HepG2 (cell line): ENCODE measurements at regions not wholly inside any gene's neighbourhood (a gene's known extent, or its start where the extent isn't known, plus 50 kb on each side); places are given as distances from the start of the nearest gene placed in this dataset.
"Not testable (repeated sequence)": the region's sequence is repeated elsewhere in the genome, so short reads cannot be mapped to it uniquely, and the experiment has no call there.

Experiments used
- ATAC-seq: fragments of 200-7000 bp; cut with Tn5 transposase; 3 replicates; pipeline ENCODE4 v1.9.1; 2020; ENCODE audit warnings: mild to moderate bottlenecking, moderate library complexity
- BruUV-seq: library from RNA; stranded (reverse); fragments of 400-500 nt; replicated peaks from 2 replicates; lab custom pipeline; 2021; lab: Mats Ljungman, UMichigan
- CTCF ChIA-PET: fragments of 300-600 bp; formaldehyde crosslinking; extraction: SDS; loops from one replicate; lab custom pipeline; 2021; ENCODE audit warnings: low total read pairs, inconsistent platforms, low intra/inter-chr PET ratio; lab: Yijun Ruan, JAX
- POLR2A ChIA-PET: fragments of 350-600 bp; sonication (Branson Sonifier 250); formaldehyde crosslinking; loops from one replicate; lab custom pipeline; 2020; ENCODE audit warnings: antibody characterized with exemption, inconsistent platforms; lab: Yijun Ruan, JAX
- DNase-seq: peaks from one replicate; pipeline ENCODE4 v3.0.0-alpha.2; 2015; ENCODE audit warnings: low spot score
- FAIRE-seq: peaks from 3 replicates; lab custom pipeline; 2011; peaks lifted over from hg19 to GRCh38; lab: Jason Lieb, UNC
- H2AFZ ChIP-seq: one replicate; pipeline ENCODE4 v1.6.1; 2011; ENCODE audit warnings: low read length, inconsistent platforms
- H3K27ac ChIP-seq: fragments of 300-600 bp; 3 replicates; pipeline ENCODE4 v1.8.0; 2011; ENCODE audit warnings: mixed run types, mild to moderate bottlenecking, mixed read lengths, low read length, inconsistent platforms; ENCODE audit not compliant: insufficient read depth; ENCODE audit errors: extremely low read length
- H3K27me3 ChIP-seq, 2 experiments: fragments of 200-600 bp in 1 of 2; 2 replicates in 1 of 2; 3 replicates in 1 of 2; pipeline versions ENCODE4 v1.6.0 to v1.8.0; 2011; ENCODE audit warnings: low read length in 2 of 2, mild to moderate bottlenecking in 2 of 2, moderate library complexity in 2 of 2, inconsistent platforms in 1 of 2; ENCODE audit not compliant: insufficient read depth in 2 of 2, control insufficient read depth in 1 of 2
- H3K36me3 ChIP-seq, 2 experiments: fragments of 200-600 bp in 1 of 2; replicated peaks in 1 of 2; 2 replicates in 1 of 2; 3 replicates in 1 of 2; pipeline versions ENCODE4 v1.5.1 to v1.8.0; 2011; ENCODE audit warnings: low read length in 2 of 2, inconsistent platforms in 1 of 2; ENCODE audit not compliant: insufficient read depth in 2 of 2, control insufficient read depth in 1 of 2
- H3K4me1 ChIP-seq: 2 replicates; pipeline ENCODE4 v1.5.1; 2012; ENCODE audit warnings: low read length, inconsistent platforms; ENCODE audit not compliant: insufficient read depth
- H3K4me2 ChIP-seq: 2 replicates; pipeline ENCODE4 v1.6.0; 2011; ENCODE audit warnings: low read depth, low read length, inconsistent platforms
- H3K4me3 ChIP-seq, 3 experiments: fragments of 200-600 bp in 1 of 3; sonication (generic), shearing (Covaris generic) in 1 of 3; replicated peaks in 1 of 3; 2 replicates each; pipeline ENCODE4 v1.5.1; 2011 to 2016; ENCODE audit warnings: low read length in 3 of 3, inconsistent platforms in 2 of 3, low read depth in 2 of 3, mild to moderate bottlenecking in 2 of 3, control low read depth in 1 of 3, mixed read lengths in 1 of 3; ENCODE audit not compliant: insufficient read depth in 1 of 3
- H3K79me2 ChIP-seq: one replicate; pipeline ENCODE4 v1.6.1; 2011; ENCODE audit warnings: low read length, inconsistent platforms; ENCODE audit not compliant: insufficient read depth
- H3K9ac ChIP-seq: 2 replicates; pipeline ENCODE4 v1.6.0; 2011; ENCODE audit warnings: mild to moderate bottlenecking, low read depth, low read length, inconsistent platforms; ENCODE audit not compliant: insufficient read depth
- H3K9me3 ChIP-seq: 2 replicates; pipeline ENCODE4 v1.5.1; 2012; ENCODE audit warnings: mild to moderate bottlenecking, low read length
- H4K20me1 ChIP-seq: 2 replicates; pipeline ENCODE4 v1.6.0; 2011; ENCODE audit warnings: inconsistent platforms, mild to moderate bottlenecking, low read length, moderate library complexity; ENCODE audit not compliant: insufficient read depth
- ATM ChIP-seq: fragments of 450-650 bp; IDR thresholded peaks from 2 replicates; pipeline ENCODE4 v1.7.1; 2017; ENCODE audit warnings: mild to moderate bottlenecking, borderline replicate concordance
- CHD4 ChIP-seq: fragments of 200-600 bp; sonication (generic); IDR thresholded peaks from 2 replicates; pipeline ENCODE4 v1.7.0; 2017; ENCODE audit warnings: mild to moderate bottlenecking, low read length, borderline replicate concordance
- GATAD2A ChIP-seq: IDR thresholded peaks from 2 replicates; pipeline ENCODE4 v1.6.1; 2016
- HIVEP1 ChIP-seq: sonication (generic); formaldehyde crosslinking; IDR thresholded peaks from 2 replicates; pipeline ENCODE4 v1.4.0; 2020; ENCODE audit warnings: mild to moderate bottlenecking, missing genetic modification reagents
- KLF12 ChIP-seq: sonication (generic); formaldehyde crosslinking; IDR thresholded peaks from 2 replicates; pipeline ENCODE4 v1.4.0; 2020; ENCODE audit warnings: missing genetic modification reagents, borderline replicate concordance
- SMAD1 ChIP-seq: sonication (generic); formaldehyde crosslinking; IDR thresholded peaks from 2 replicates; pipeline ENCODE4 v1.4.0; 2020; ENCODE audit warnings: missing genetic modification reagents, low read depth, mild to moderate bottlenecking, borderline replicate concordance
- TFAP4 ChIP-seq: sonication (generic); IDR thresholded peaks from 2 replicates; pipeline ENCODE4 v1.6.1; 2016; ENCODE audit warnings: low read depth, borderline replicate concordance
- ZC3H13 ChIP-seq: sonication (generic); formaldehyde crosslinking; IDR thresholded peaks from 2 replicates; pipeline ENCODE4 v1.8.1; 2023; ENCODE audit warnings: mild to moderate bottlenecking, missing genetic modification reagents, moderate library complexity
- ZNF460 ChIP-seq: sonication (generic); formaldehyde crosslinking; IDR thresholded peaks from 2 replicates; pipeline ENCODE4 v1.5.1; 2020; ENCODE audit warnings: missing genetic modification reagents, mild to moderate bottlenecking, borderline replicate concordance
- ZNF557 ChIP-seq: sonication (generic); formaldehyde crosslinking; IDR thresholded peaks from 2 replicates; pipeline ENCODE4 v1.4.0; 2020; ENCODE audit warnings: missing genetic modification reagents
- ZNF607 ChIP-seq: sonication (generic); formaldehyde crosslinking; IDR thresholded peaks from 2 replicates; pipeline ENCODE4 v1.5.1; 2020; ENCODE audit warnings: missing genetic modification reagents, mild to moderate bottlenecking, borderline replicate concordance
- ZNF672 ChIP-seq: sonication (generic); formaldehyde crosslinking; IDR thresholded peaks from 2 replicates; pipeline ENCODE4 v1.8.1; 2022; ENCODE audit warnings: missing genetic modification reagents
- ZNF7 ChIP-seq: IDR thresholded peaks from 2 replicates; pipeline ENCODE4 v1.6.1; 2016; ENCODE audit warnings: missing biosample characterization, missing genetic modification reagents
- ZNF772 ChIP-seq: sonication (generic); formaldehyde crosslinking; IDR thresholded peaks from 2 replicates; pipeline ENCODE4 v1.5.0; 2020; ENCODE audit warnings: mild to moderate bottlenecking, missing genetic modification reagents
- ZSCAN20 ChIP-seq: sonication (generic); formaldehyde crosslinking; IDR thresholded peaks from 2 replicates; pipeline ENCODE4 v1.4.0; 2020; ENCODE audit warnings: missing genetic modification reagents, mild to moderate bottlenecking, borderline replicate concordance
- WGBS: methylation state at CpG from one replicate; pipeline ENCODE4 v1.1.6; 2017; ENCODE audit warnings: low lambda C conversion rate; 5-methylcytosine and 5-hydroxymethylcytosine counted together
- in situ Hi-C: cut with HindIII; loops from 2 replicates; pipeline ENCODE4 v1.10.0; 2017; ENCODE audit warnings: low pct_unique_long_range_greater_than_20kb; ENCODE audit not compliant: extremely low pct_ligation_motif_present
- intact Hi-C: fragments of 100-400 bp; cut with micrococcal nuclease; formaldehyde crosslinking; loops from one replicate; pipeline ENCODE4 v1.10.0; 2022; ENCODE audit not compliant: unreplicated experiment
- TF ChIP-seq, protein P1 (sequence below): sonication (generic); formaldehyde crosslinking; IDR thresholded peaks from 2 replicates; pipeline ENCODE4 v1.4.0; 2020; ENCODE audit warnings: mild to moderate bottlenecking, missing genetic modification reagents
- TF ChIP-seq, protein P2 (sequence below): IDR thresholded peaks from 2 replicates; pipeline ENCODE4 v1.6.1; 2016; ENCODE audit warnings: missing genetic modification reagents, missing compliant biosample characterization

DNA sequence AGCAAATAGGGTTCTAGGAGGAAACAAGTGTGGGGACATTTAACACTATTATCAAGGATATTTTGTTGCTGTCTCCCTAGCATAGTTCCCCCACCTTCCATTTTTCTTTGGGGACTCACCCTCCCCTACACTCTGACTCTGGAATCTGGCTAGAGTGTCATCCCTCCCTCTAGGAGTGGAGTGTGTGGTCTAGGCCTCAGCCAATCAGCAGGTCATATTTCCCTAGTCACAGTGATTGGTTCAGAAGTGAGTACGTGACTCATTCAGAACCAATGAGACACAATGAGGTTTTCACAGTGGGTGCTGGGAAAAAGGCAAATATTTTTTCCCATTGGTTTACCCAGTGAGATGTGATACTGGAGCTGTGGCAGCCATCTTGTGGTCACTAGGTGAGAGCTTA, 234.4 kb downstream of the SHQ1 start:
- Histone ChIP-seq H3K36me3 (no peaks in the 10 kb centered on the region), H3K9me3 (no peaks in the 10 kb centered on the region), H3K9ac (no peak overlapping the region), H4K20me1 (no peaks in the 10 kb centered on the region), H2AFZ (no peak overlapping the region), H3K27ac (no peak overlapping the region), H3K4me1 (peaks cover 48% of the 10 kb centered on the region), H3K27me3 (no peaks in the 10 kb centered on the region), H3K4me3 (no peak overlapping the region), H3K4me2 (no peak overlapping the region), H3K79me2 (no peaks in the 10 kb centered on the region)
- ChIA-PET CTCF (no interaction called here), POLR2A (interaction anchor here (1.0 kb wide), 1 partner anchor 43 kb away, joined by 3 read pairs; no protein-coding TSS in a partner anchor)
- FAIRE-seq: no peak
- intact Hi-C loops (no loop called here), in situ Hi-C loops (no loop called here)
- BruUV-seq: no TSS peak
- no peak for DNase-seq
- no peak for ATAC-seq
- TF ChIP-seq ZC3H13 (CRISPR knock-in tag) (no peak), ZNF672 (CRISPR knock-in tag) (no peak), ATM (no peak), ZSCAN20 (CRISPR knock-in tag) (no peak), ZNF557 (CRISPR knock-in tag) (no peak), KLF12 (CRISPR knock-in tag) (no peak), CHD4 (no peak), HIVEP1 (CRISPR knock-in tag) (no peak), ZNF7 (CRISPR knock-in tag) (no peak), SMAD1 (CRISPR knock-in tag) (no peak), ZNF607 (CRISPR knock-in tag) (no peak), TFAP4 (no peak), ZNF460 (CRISPR knock-in tag) (no peak), GATAD2A (CRISPR knock-in tag) (no peak), ZNF772 (CRISPR knock-in tag) (no peak)
- TF ChIP-seq, protein P1, sequence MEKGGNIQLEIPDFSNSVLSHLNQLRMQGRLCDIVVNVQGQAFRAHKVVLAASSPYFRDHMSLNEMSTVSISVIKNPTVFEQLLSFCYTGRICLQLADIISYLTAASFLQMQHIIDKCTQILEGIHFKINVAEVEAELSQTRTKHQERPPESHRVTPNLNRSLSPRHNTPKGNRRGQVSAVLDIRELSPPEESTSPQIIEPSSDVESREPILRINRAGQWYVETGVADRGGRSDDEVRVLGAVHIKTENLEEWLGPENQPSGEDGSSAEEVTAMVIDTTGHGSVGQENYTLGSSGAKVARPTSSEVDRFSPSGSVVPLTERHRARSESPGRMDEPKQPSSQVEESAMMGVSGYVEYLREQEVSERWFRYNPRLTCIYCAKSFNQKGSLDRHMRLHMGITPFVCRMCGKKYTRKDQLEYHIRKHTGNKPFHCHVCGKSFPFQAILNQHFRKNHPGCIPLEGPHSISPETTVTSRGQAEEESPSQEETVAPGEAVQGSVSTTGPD (CRISPR knock-in tag): no peak
- TF ChIP-seq, protein P2, sequence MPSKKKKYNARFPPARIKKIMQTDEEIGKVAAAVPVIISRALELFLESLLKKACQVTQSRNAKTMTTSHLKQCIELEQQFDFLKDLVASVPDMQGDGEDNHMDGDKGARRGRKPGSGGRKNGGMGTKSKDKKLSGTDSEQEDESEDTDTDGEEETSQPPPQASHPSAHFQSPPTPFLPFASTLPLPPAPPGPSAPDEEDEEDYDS: no peak
- 100% methylated on average over 1 of the region's 1 CpG for WGBS

- H3K27ac ChIP-seq, H3K9me3 ChIP-seq, CTCF ChIA-PET, intact Hi-C loops, H3K27me3 ChIP-seq, DNase-seq, H2AFZ ChIP-seq, ATAC-seq, H3K4me2 ChIP-seq, H3K9ac ChIP-seq, POLR2A ChIA-PET, FAIRE-seq, H4K20me1 ChIP-seq, H3K79me2 ChIP-seq, BruUV-seq, in situ Hi-C loops, H3K36me3 ChIP-seq, H3K4me3 ChIP-seq: not testable (repeated sequence)
- peaks cover 29% of the 10 kb centered on the region for H3K4me1 ChIP-seq
- 90% methylated on average over 5 of the region's 5 CpGs for WGBS
These were observed 239.1 kb downstream of the SHQ1 start for GRCh38 chr3:72609114-72609513.
